ENCODE measurements at regions not wholly inside any gene's neighbourhood (a gene's known extent, or its start where the extent isn't known, plus 50 kb on each side); places are given as distances from the start of the nearest gene placed in this dataset.

- H3K4me3 ChIP-seq (ENCODE audit: low read depth, low read length): no peak overlapping the region
- no peak for DNase-seq (ENCODE audit: low read depth)
- no peak for TF ChIP-seq CTCF (IDR thresholded peaks at IDR 0.05; ENCODE audit: insufficient read depth, low read depth, low read length, missing control alignments)
Measured at GRCh38 chr10:91724933-91725332, 73.3 kb upstream of the TNKS2 start.

- no peak for DNase-seq (ENCODE audit: low read depth)
- TF ChIP-seq CTCF (IDR thresholded peaks at IDR 0.05; ENCODE audit: insufficient read depth, low read depth, low read length, missing control alignments): no peak
- H3K4me3 ChIP-seq (ENCODE audit: low read depth, low read length): no peak overlapping the region
Measured at GRCh38 chr10:91713461-91714072, 80.7 kb upstream of the PPP1R3C start.

- DNase-seq (ENCODE audit: low read depth): peak; percentile 24
- peak overlapping the region; percentile 21; the same call in 1 of the 2 replicates for H3K4me3 ChIP-seq (ENCODE audit: low read depth, low read length)
- no peak for TF ChIP-seq CTCF (IDR thresholded peaks at IDR 0.05; ENCODE audit: insufficient read depth, low read depth, low read length, missing control alignments)
Measured at GRCh38 chr10:91711885-91712680, 79.2 kb upstream of the PPP1R3C start.

- no peak for TF ChIP-seq CTCF (IDR thresholded peaks at IDR 0.05; ENCODE audit: insufficient read depth, low read depth, low read length, missing control alignments)
- DNase-seq (ENCODE audit: low read depth): no peak
- no peak overlapping the region for H3K4me3 ChIP-seq (ENCODE audit: low read depth, low read length)
Measured at GRCh38 chr10:91709394-91709798, 76.5 kb upstream of the PPP1R3C start.

- TF ChIP-seq CTCF (IDR thresholded peaks at IDR 0.05; ENCODE audit: insufficient read depth, low read depth, low read length, missing control alignments): no peak
- H3K4me3 ChIP-seq (ENCODE audit: low read depth, low read length): no peak overlapping the region
- no peak for DNase-seq (ENCODE audit: low read depth)
Measured at GRCh38 chr10:91708174-91708861, 75.4 kb upstream of the PPP1R3C start.

- DNase-seq (ENCODE audit: low read depth): no peak
- no peak for TF ChIP-seq CTCF (IDR thresholded peaks at IDR 0.05; ENCODE audit: insufficient read depth, low read depth, low read length, missing control alignments)
- H3K4me3 ChIP-seq (ENCODE audit: low read depth, low read length): no peak overlapping the region
Measured at GRCh38 chr10:91707236-91707635, 74.4 kb upstream of the PPP1R3C start.

Measured in GM12865 (cell line).